ENCODE measurements at regions not wholly inside any gene's neighbourhood (a gene's known extent, or its start where the extent isn't known, plus 50 kb on each side); places are given as distances from the start of the nearest gene placed in this dataset.
"Not testable (repeated sequence)": the region's sequence is repeated elsewhere in the genome, so short reads cannot be mapped to it uniquely, and the experiment has no call there.

DNA sequence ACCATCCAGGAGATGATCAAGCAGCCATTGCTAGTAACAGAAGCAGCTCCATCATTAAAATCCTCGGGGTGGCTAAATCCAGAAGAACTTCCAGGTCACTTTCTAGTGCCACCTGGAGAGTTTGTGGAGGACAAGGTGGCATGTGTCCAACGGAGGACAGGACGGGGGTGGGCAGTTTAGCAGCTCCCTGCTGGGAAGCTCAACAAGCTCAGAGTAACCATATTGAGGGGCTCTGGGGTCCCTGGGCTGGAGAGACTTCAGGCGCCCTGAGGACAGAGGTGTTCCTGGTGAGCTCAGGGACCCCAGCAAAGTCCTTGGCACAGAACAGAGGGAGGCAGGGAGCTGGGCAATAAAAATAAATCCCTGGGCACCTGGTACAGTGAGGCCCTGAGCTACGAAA is 140.0 kb upstream of the FHL2 start:
- H3K4me3 Mint-ChIP-seq = no peak overlapping the region
- DNase-seq = no peak
- H3K36me3 Mint-ChIP-seq (ENCODE audit: insufficient read depth in 2 of 2) = no peaks in the 10 kb centered on the region
- no peaks in the 10 kb centered on the region for H3K9me3 Mint-ChIP-seq
- no peaks in the 10 kb centered on the region for H3K27me3 Mint-ChIP-seq (ENCODE audit: low read depth)
- ATAC-seq (replicated peaks in 1 of 2) = no peak
- H3K4me1 Mint-ChIP-seq (ENCODE audit: low read depth) = no peaks in the 10 kb centered on the region
- H3K27ac Mint-ChIP-seq = no peak overlapping the region

DNA sequence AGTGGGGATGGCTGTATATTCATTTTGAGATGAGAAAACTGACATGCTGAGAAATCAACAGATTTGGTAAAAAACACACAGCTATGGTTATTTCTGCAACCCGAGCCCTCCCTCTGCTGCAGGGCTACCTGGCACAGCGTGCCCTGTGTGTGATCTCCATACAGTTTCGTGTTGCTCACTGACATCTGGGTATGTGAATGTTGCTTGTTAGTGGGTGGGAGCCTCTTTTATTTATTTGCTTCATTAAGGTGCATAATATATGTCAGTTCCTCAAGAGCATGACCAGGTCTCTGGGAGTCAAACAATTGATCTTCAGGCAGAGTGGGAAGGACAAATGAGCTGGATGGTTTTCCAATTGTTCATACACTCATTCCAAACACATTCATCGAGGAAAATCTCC is 139.1 kb upstream of the FHL2 start:
- ATAC-seq (replicated peaks in 1 of 2) (no peak), DNase-seq (no peak)
- H3K4me1 Mint-ChIP-seq (ENCODE audit: low read depth) = no peaks in the 10 kb centered on the region
- H3K36me3 Mint-ChIP-seq (ENCODE audit: insufficient read depth in 2 of 2) = no peaks in the 10 kb centered on the region
- H3K9me3 Mint-ChIP-seq = no peaks in the 10 kb centered on the region
- H3K27me3 Mint-ChIP-seq (ENCODE audit: low read depth) = no peaks in the 10 kb centered on the region
- no peak overlapping the region for H3K4me3 Mint-ChIP-seq
- H3K27ac Mint-ChIP-seq = no peak overlapping the region

DNA sequence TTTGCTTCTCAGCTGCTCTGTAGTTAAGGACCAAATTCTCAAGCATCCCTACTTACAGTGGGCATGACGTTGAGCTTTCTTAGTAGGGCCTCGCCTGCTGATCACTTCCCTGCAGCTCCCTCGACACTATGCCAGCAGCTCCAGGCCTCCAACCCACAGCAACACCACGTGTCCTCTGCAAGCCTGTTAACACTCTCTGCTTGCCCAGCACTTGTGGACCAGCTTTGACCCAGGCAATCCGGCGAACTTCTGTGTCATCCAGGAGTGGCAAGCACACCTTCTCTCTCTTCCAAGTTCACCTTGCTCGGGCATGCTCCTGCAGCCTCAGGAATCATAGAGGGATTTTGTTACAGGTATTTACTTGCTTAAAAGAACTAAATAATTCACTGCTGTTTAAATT is 138.6 kb upstream of the FHL2 start:
- H3K27ac Mint-ChIP-seq = no peak overlapping the region
- no peaks in the 10 kb centered on the region for H3K9me3 Mint-ChIP-seq
- H3K4me3 Mint-ChIP-seq = no peak overlapping the region
- DNase-seq = no peak
- no peaks in the 10 kb centered on the region for H3K27me3 Mint-ChIP-seq (ENCODE audit: low read depth)
- ATAC-seq (replicated peaks in 1 of 2) = no peak
- H3K36me3 Mint-ChIP-seq (ENCODE audit: insufficient read depth in 2 of 2) = no peaks in the 10 kb centered on the region
- no peaks in the 10 kb centered on the region for H3K4me1 Mint-ChIP-seq (ENCODE audit: low read depth)

DNA sequence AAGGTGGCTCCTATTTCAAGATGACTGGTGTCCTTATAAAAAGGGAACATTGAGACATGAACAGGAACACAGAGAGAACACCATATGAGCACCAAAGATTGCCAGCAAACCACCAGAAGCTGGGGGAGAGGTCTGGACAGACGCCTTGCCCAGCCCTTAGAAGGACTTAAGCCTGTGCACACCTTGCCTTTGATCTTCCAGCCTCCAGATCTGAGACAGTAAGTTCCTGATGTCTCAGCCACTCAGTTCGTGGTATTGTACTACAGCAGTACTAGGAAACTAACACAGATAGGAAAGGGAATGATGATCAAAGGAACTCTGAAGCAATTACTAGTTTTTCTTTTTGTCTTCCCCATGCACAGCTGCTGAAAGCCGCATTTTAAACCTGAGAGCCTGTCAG is 137.3 kb upstream of the FHL2 start:
- Mint-ChIP-seq H3K9me3 (no peaks in the 10 kb centered on the region), H3K36me3 (ENCODE audit: insufficient read depth in 2 of 2) (no peaks in the 10 kb centered on the region)

DNA sequence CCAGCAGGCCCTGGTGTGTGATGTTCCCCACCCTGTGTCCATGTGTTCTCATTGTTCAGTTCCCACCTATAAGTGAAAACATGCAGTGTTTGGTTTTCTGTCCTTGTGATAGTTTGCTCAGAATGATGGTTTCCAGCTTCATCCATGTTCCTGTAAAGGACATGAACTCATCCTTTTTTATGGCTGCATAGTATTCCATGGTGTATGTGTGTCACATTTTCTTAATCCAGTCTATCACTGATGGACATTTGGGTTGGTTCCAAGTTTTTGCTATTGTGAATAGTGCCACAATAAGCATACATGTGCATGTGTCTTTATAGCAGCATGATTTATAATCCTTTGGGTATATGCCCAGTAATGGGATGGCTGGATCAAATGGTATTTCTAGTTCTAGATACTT is 130.4 kb upstream of the FHL2 start:
- not testable (repeated sequence) for ATAC-seq (replicated peaks in 1 of 2); H3K4me1 Mint-ChIP-seq (ENCODE audit: low read depth); H3K27ac Mint-ChIP-seq; DNase-seq; H3K4me3 Mint-ChIP-seq; H3K27me3 Mint-ChIP-seq (ENCODE audit: low read depth); H3K9me3 Mint-ChIP-seq; H3K36me3 Mint-ChIP-seq (ENCODE audit: insufficient read depth in 2 of 2)

More for the DNA sequence above, 137.3 kb upstream of the FHL2 start:
- ATAC-seq (replicated peaks in 1 of 2) = no peak
- no peak overlapping the region for H3K4me3 Mint-ChIP-seq
- no peak overlapping the region for H3K27ac Mint-ChIP-seq
- H3K4me1 Mint-ChIP-seq (ENCODE audit: low read depth) = no peaks in the 10 kb centered on the region
- no peaks in the 10 kb centered on the region for H3K27me3 Mint-ChIP-seq (ENCODE audit: low read depth)
- no peak for DNase-seq

DNA sequence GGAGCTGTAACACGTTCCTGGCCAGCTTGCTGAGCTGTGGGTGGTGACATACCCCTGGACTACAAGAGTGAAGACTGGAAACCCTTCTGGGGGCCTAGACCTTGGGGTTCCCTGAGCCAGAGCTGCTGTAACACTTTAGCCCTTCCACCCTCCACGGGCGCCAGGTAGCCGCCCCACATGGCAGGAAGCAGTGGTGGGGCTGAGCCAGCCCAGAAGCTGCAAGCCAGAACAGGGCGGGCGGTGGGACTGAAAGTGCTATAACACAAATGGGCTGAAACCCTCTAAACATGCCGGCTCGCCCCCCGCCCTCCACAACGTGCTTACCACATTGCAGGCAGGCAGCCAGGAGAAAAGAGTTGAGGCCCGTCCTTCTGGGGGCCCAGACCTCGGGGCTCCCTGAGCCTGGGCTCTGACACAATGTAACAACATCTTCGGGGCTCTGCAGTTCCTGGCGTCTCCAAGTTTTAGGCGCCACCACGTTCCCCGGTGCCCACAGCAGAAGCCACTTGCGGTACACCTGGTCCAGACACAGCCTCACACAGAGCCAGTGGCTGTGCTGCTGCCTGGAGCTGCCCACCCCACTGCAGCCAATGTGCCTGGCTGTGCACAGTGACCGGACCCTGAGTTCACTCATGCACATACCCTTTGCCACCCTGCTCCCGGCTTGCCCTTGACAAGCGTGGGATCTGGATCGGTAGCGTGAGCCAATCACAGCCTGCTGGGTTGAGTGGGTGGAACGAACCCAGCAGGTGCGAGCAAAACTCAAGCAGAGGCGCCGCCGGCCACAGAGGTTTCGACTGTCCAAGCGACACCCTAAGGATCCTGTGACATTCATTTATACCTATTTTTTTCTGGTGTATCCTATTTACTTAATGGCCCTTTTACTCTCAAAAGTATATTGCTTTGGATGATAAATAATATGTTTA is 127.4 kb upstream of the FHL2 start:
- DNase-seq = no peak
- H3K27ac Mint-ChIP-seq = no peak overlapping the region

DNA sequence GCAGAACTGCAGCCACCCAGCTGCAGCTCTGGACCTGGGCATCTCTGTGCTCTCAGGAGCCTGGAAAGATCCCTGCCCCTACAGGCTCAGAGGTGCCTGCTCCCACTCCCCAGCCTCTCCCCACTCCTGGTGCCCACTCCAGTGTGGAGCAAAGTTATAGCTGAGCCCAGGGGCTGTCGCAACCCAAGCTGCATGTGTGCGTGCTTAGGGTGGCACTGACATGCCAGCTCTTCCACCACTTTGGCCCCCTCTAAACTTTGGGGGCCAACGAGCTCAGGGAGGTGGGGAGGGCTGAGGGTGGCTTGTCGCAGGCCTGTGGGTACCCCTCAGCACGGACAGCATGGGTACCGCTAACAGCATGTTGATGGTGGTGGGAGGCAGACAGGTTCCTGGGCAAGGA is 126.3 kb upstream of the FHL2 start:
- no peak overlapping the region for H3K27ac Mint-ChIP-seq
- no peaks in the 10 kb centered on the region for H3K4me1 Mint-ChIP-seq (ENCODE audit: low read depth)
- no peaks in the 10 kb centered on the region for H3K9me3 Mint-ChIP-seq
- H3K27me3 Mint-ChIP-seq (ENCODE audit: low read depth) = peaks cover 7% of the 10 kb centered on the region
- H3K4me3 Mint-ChIP-seq = no peak overlapping the region
- no peak for DNase-seq
- ATAC-seq (replicated peaks in 1 of 2) = no peak
- H3K36me3 Mint-ChIP-seq (ENCODE audit: insufficient read depth in 2 of 2) = no peaks in the 10 kb centered on the region

More for the DNA sequence above, 127.4 kb upstream of the FHL2 start:
- ATAC-seq (replicated peaks in 1 of 2) = no peak
- no peaks in the 10 kb centered on the region for H3K9me3 Mint-ChIP-seq
- no peak overlapping the region for H3K4me3 Mint-ChIP-seq
- peaks cover 7% of the 10 kb centered on the region for H3K27me3 Mint-ChIP-seq (ENCODE audit: low read depth)
- no peaks in the 10 kb centered on the region for H3K36me3 Mint-ChIP-seq (ENCODE audit: insufficient read depth in 2 of 2)
- H3K4me1 Mint-ChIP-seq (ENCODE audit: low read depth) = no peaks in the 10 kb centered on the region

DNA sequence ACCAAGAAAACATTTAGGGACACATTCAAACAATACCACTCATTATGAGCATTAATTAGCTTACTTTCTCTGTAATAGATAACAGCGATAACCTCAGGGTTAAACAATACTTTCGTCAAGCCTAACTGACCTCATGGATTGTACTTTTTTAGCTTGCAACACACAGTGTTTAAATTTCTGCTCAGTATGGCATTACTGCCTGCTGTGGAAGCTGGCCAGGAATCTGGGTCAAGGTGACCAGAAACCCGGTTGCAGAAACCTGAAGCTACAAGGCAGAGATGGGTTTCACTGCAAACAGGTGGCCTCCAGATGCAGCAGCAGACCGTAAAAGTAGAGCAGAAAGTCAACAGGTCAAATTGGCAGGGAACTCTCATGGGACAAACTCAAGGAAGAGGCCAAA is 123.8 kb upstream of the FHL2 start:
- no peak overlapping the region for H3K27ac Mint-ChIP-seq
- ATAC-seq (replicated peaks in 1 of 2) (no peak), DNase-seq (no peak)
- H3K36me3 Mint-ChIP-seq (ENCODE audit: insufficient read depth in 2 of 2) = no peaks in the 10 kb centered on the region
- H3K27me3 Mint-ChIP-seq (ENCODE audit: low read depth) = peaks cover 3% of the 10 kb centered on the region
- H3K9me3 Mint-ChIP-seq = no peaks in the 10 kb centered on the region
- no peaks in the 10 kb centered on the region for H3K4me1 Mint-ChIP-seq (ENCODE audit: low read depth)
- no peak overlapping the region for H3K4me3 Mint-ChIP-seq

DNA sequence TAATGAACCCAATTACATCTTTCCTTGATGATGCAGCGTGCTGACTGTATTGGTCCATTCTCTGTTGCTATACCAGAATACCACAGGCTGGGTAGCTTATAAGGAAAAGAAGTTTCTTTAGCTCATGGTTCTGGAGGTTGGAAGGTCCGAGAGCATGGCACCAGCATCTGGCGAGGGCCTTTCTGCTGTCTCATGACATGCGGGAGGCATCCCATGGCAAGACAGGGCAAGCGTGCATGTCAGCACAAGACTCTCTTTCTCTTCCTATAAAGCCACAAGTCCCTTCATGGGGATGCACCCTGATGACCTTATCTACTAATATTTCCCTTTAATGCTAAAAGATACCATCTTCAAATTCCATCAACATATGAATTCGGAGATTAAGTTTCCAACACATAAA is 122.8 kb upstream of the FHL2 start:
- Mint-ChIP-seq H3K9me3 (no peaks in the 10 kb centered on the region), H3K36me3 (ENCODE audit: insufficient read depth in 2 of 2) (no peaks in the 10 kb centered on the region), H3K27ac (no peak overlapping the region), H3K4me3 (no peak overlapping the region), H3K27me3 (ENCODE audit: low read depth) (no peaks in the 10 kb centered on the region), H3K4me1 (ENCODE audit: low read depth) (no peaks in the 10 kb centered on the region)
- no peak for DNase-seq
- ATAC-seq (replicated peaks in 1 of 2) = no peak

DNA sequence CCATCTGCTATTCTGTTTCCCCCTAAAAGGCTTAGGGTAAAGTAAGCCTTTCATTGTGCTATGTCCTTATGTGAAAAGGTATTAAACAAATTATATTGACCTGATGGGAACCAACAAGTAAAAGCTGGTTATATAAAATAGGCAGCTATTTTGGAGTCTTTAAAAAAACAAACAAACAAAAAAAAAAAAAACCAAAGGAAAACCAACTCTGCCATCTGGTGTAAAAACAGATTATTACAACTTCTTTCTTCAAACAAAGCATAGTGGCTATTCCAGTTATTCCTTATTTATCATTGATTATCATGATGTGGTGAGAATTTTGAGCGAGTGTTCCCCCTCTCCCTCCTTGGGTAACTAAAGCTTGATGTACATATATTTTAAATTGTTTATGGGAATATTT is 122.3 kb upstream of the FHL2 start:
- DNase-seq = no peak
- Mint-ChIP-seq H3K9me3 (no peaks in the 10 kb centered on the region), H3K4me1 (ENCODE audit: low read depth) (no peaks in the 10 kb centered on the region), H3K27ac (no peak overlapping the region), H3K36me3 (ENCODE audit: insufficient read depth in 2 of 2) (no peaks in the 10 kb centered on the region), H3K27me3 (ENCODE audit: low read depth) (no peaks in the 10 kb centered on the region), H3K4me3 (no peak overlapping the region)
- no peak for ATAC-seq (replicated peaks in 1 of 2)

DNA sequence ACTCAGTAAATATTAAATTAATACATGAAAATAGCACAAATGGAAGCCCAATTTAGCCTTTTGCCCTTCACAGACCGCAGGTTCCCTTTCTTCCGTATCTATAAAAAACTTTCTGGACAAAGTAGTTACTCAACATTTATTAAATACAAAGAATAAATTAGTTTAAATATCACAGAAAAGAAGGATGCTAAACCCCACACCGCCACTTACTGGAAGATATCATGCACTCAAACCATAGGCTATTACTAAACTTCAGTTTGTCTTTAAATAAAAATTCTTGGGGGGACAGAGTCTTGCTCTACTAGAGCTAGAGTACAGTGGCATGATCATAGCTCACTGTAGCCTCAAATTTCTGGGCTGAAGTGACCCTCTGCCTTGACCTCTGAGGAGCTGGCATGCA is 120.7 kb upstream of the FHL2 start:
- Mint-ChIP-seq H3K36me3 (ENCODE audit: insufficient read depth in 2 of 2) (no peaks in the 10 kb centered on the region), H3K9me3 (no peaks in the 10 kb centered on the region), H3K4me1 (ENCODE audit: low read depth) (no peaks in the 10 kb centered on the region), H3K27me3 (ENCODE audit: low read depth) (no peaks in the 10 kb centered on the region), H3K4me3 (no peak overlapping the region), H3K27ac (no peak overlapping the region)
- DNase-seq (no peak), ATAC-seq (replicated peaks in 1 of 2) (no peak)

DNA sequence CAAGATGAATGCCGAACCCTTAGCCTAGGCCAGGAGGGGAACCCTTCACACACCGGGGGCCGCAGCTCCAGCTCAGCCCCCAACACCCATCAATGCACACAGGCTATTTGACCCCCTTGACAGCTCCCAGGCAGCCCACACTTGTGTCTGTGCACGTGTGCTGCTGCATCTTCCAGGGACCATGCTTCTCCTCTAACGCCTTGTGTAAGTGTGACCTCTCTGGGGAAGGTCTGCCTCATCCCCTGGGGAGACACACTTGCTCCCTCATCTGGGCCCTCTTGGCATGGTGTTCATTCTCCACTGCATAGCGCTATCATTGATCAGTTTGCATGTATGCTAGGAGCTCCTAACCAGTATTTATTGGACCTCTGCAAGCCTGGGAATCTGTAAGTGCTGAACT is 120.0 kb upstream of the FHL2 start:
- no peaks in the 10 kb centered on the region for H3K4me1 Mint-ChIP-seq (ENCODE audit: low read depth)
- H3K36me3 Mint-ChIP-seq (ENCODE audit: insufficient read depth in 2 of 2) = no peaks in the 10 kb centered on the region
- no peaks in the 10 kb centered on the region for H3K9me3 Mint-ChIP-seq
- no peak overlapping the region for H3K27ac Mint-ChIP-seq
- ATAC-seq (replicated peaks in 1 of 2) (no peak), DNase-seq (no peak)
- no peaks in the 10 kb centered on the region for H3K27me3 Mint-ChIP-seq (ENCODE audit: low read depth)
- H3K4me3 Mint-ChIP-seq = no peak overlapping the region

DNA sequence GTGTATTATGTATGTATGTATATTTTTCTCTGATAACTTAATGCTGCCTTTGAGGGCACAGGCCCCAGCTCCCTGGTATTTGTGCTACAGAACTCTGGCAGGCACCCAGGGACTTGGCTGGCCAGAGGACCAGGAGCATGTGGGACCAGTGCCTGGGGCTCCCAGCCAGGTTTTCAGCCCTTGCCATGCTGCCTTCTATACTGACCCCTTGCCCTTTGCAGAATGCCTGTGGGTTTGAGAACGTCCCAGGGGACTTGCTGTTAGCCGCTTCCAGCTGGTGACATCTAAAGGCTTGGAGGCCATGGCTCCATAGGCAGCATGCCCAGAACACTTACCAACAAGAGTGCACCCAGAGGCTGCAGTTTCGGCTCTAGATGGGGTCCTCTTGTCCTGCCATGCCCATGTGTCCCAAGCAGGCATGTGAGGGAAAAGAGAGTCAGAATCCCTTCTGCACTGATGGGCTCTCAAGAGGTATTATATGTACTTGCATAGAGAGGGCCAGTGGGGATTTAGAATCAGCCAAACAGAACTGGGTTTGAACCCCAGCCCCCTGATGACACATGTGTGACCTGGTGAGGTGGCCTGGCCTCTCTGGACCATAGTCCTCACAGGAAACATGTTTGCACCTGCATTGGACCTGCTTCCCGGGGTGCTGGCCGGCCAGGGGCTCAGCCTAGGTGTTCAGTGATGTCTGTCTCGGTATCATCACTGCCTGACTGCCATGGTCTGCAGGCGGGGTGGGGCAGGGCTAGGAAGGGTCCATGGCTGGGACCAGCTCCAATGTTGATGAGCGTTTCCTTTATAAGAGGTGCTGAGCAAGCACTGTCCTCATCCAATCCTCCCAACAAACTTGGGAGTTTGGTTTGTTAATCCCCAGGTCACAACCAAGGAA is 119.2 kb upstream of the FHL2 start:
- ATAC-seq (replicated peaks in 1 of 2) (no peak), DNase-seq (no peak)
- no peak overlapping the region for H3K27ac Mint-ChIP-seq
- H3K4me3 Mint-ChIP-seq = no peak overlapping the region
- H3K27me3 Mint-ChIP-seq (ENCODE audit: low read depth) = peaks cover 4% of the 10 kb centered on the region
- no peaks in the 10 kb centered on the region for H3K36me3 Mint-ChIP-seq (ENCODE audit: insufficient read depth in 2 of 2)
- no peaks in the 10 kb centered on the region for H3K9me3 Mint-ChIP-seq
- no peaks in the 10 kb centered on the region for H3K4me1 Mint-ChIP-seq (ENCODE audit: low read depth)

Measured in activated T-cell treated with anti-CD3 and anti-CD28 coated beads, Interleukin-2, amount 50 U/mL, for 72 hours (primary cell).